OCI-LY7 (cell line): ENCODE measurements at regions not wholly inside any gene's neighbourhood (a gene's known extent, or its start where the extent isn't known, plus 50 kb on each side); places are given as distances from the start of the nearest gene placed in this dataset.

Experiments
- CTCF ChIP-seq: fragments of 200-600 bp; sonication (generic); conservative IDR thresholded peaks from 2 replicates; pipeline ENCODE4 v1.5.1; 2014; ENCODE audit warnings: mild to moderate bottlenecking, antibody characterized with exemption, low read length, moderate library complexity, mixed read lengths
- EZH2phosphoT487 ChIP-seq: fragments of 200-600 bp; sonication (generic); IDR thresholded peaks from 2 replicates; pipeline ENCODE4 v1.6.1; 2018; ENCODE audit warnings: low read depth, borderline replicate concordance, mild to moderate bottlenecking, mixed run types, antibody characterized with exemption, low read length, moderate library complexity, mixed read lengths

- no peak for TF ChIP-seq CTCF
- no peak for TF ChIP-seq EZH2phosphoT487
Measured at GRCh38 chr6:67129780-67130179, 1422.8 kb upstream of the EYS start.
